ENCODE measurements at regions not wholly inside any gene's neighbourhood (a gene's known extent, or its start where the extent isn't known, plus 50 kb on each side); places are given as distances from the start of the nearest gene placed in this dataset.

- Histone ChIP-seq H3K9me3 (no peaks in the 10 kb centered on the region), H3K4me3 (no peak overlapping the region), H3K27ac (peak overlapping the region in 1 of 4 donors; percentile 29), H3K27me3 (no peaks in the 10 kb centered on the region), H3K4me1 (peaks cover 23% of the 10 kb centered on the region), H3K36me3 (replicated peaks in 1 of 2; ENCODE audit: insufficient read depth in 1 of 2, low read depth in 2 of 2) (no peaks in the 10 kb centered on the region)
- no peak for TF ChIP-seq POLR2A (IDR thresholded peaks at IDR 0.05)
- TF ChIP-seq CTCF (IDR thresholded peaks at IDR 0.05), result no peak
- intact Hi-C loops (cut with DNase I), result no loop called here
- 55 to 56% methylated on average over 4 of the region's 4 CpGs for WGBS, 2 donors
- peak; percentile 27 for ATAC-seq
- peak in 1 of 4 donors; percentile 45 for DNase-seq
Observed at GRCh38 chr15:62287066-62287857, 122.2 kb upstream of the C2CD4B start.

GRCh38 chr15:62288361-62289017, 123.4 kb upstream of the C2CD4B start:
- Histone ChIP-seq H3K27me3 (no peaks in the 10 kb centered on the region), H3K9me3 (no peaks in the 10 kb centered on the region), H3K4me1 (peaks cover 23% of the 10 kb centered on the region), H3K36me3 (replicated peaks in 1 of 2; ENCODE audit: insufficient read depth in 1 of 2, low read depth in 2 of 2) (no peaks in the 10 kb centered on the region), H3K4me3 (no peak overlapping the region), H3K27ac (peak overlapping the region in 2 of 4 donors; percentile 12 to 21)
- intact Hi-C loops (cut with DNase I), result no loop called here
- DNase-seq (no peak), ATAC-seq (peak; percentile 33)
- no peak for TF ChIP-seq CTCF (IDR thresholded peaks at IDR 0.05)
- no peak for TF ChIP-seq POLR2A (IDR thresholded peaks at IDR 0.05)
- 38 to 43% methylated on average over 6 of the region's 6 CpGs for WGBS, 2 donors

GRCh38 chr15:62291262-62291661, 126.2 kb upstream of the C2CD4B start:
- Histone ChIP-seq H3K36me3 (replicated peaks in 1 of 2; ENCODE audit: insufficient read depth in 1 of 2, low read depth in 2 of 2) (no peaks in the 10 kb centered on the region), H3K4me3 (no peak overlapping the region), H3K27ac (no peak overlapping the region), H3K4me1 (peaks cover 23% of the 10 kb centered on the region), H3K27me3 (no peaks in the 10 kb centered on the region), H3K9me3 (no peaks in the 10 kb centered on the region)
- TF ChIP-seq POLR2A (IDR thresholded peaks at IDR 0.05) (no peak), CTCF (IDR thresholded peaks at IDR 0.05) (no peak)
- no peak for DNase-seq
- intact Hi-C loops (cut with DNase I), result no loop called here
- 94 to 95% methylated on average over 2 of the region's 2 CpGs for WGBS, 2 donors
- ATAC-seq, result no peak

GRCh38 chr15:62296756-62297507, 131.8 kb upstream of the C2CD4B start:
- ATAC-seq, result no peak
- H3K36me3 ChIP-seq (replicated peaks in 1 of 2; ENCODE audit: insufficient read depth in 1 of 2, low read depth in 2 of 2), result no peaks in the 10 kb centered on the region
- H3K9me3 ChIP-seq, result no peaks in the 10 kb centered on the region
- no peak overlapping the region for H3K27ac ChIP-seq
- H3K27me3 ChIP-seq, result no peaks in the 10 kb centered on the region
- peaks cover 16% of the 10 kb centered on the region for H3K4me1 ChIP-seq
- intact Hi-C loops (cut with DNase I), result no loop called here
- no peak overlapping the region for H3K4me3 ChIP-seq
- DNase-seq, result no peak
- 59% methylated on average over 12 of the region's 12 CpGs for WGBS, 2 donors
- TF ChIP-seq POLR2A (IDR thresholded peaks at IDR 0.05) (no peak), CTCF (IDR thresholded peaks at IDR 0.05) (no peak)

All from body of pancreas (tissue), 4 donors.